AG10803 (cell line): ENCODE measurements at regions not wholly inside any gene's neighbourhood (a gene's known extent, or its start where the extent isn't known, plus 50 kb on each side); places are given as distances from the start of the nearest gene placed in this dataset.

Experiments used
- DNase-seq: peaks from one replicate; pipeline ENCODE4 v3.0.0; 2010; ENCODE audit warnings: low read depth
- H3K4me3 ChIP-seq: 2 replicates; pipeline ENCODE4 v1.5.1; 2011; ENCODE audit warnings: mild to moderate bottlenecking, low read length, control low read depth
- CTCF ChIP-seq: conservative IDR thresholded peaks from 2 replicates; pipeline ENCODE4 v1.5.1; 2011; ENCODE audit warnings: mild to moderate bottlenecking, low read length, control low read depth, inconsistent platforms

GRCh38 chr17:74051348-74051747 lies 152.1 kb upstream of the RPL38 start:
- TF ChIP-seq CTCF, result no peak
- no peak for DNase-seq
- no peak overlapping the region for H3K4me3 ChIP-seq

- no peak overlapping the region for H3K4me3 ChIP-seq
- no peak for DNase-seq
- TF ChIP-seq CTCF, result no peak
These were observed 150.3 kb upstream of the RPL38 start for GRCh38 chr17:74052993-74053711.

- DNase-seq, result no peak
- no peak for TF ChIP-seq CTCF
- H3K4me3 ChIP-seq, result no peak overlapping the region
These were observed 149.8 kb upstream of the RPL38 start for GRCh38 chr17:74053712-74054078.

GRCh38 chr17:74054249-74054648 lies 149.2 kb upstream of the RPL38 start:
- TF ChIP-seq CTCF, result no peak
- H3K4me3 ChIP-seq, result no peak overlapping the region
- DNase-seq, result no peak

- TF ChIP-seq CTCF, result no peak
- no peak overlapping the region for H3K4me3 ChIP-seq
- DNase-seq, result no peak
These were observed 147.8 kb upstream of the RPL38 start for GRCh38 chr17:74055508-74056160.

- no peak overlapping the region for H3K4me3 ChIP-seq
- DNase-seq, result no peak
These were observed 143.8 kb upstream of the RPL38 start for GRCh38 chr17:74059479-74060240.

More at GRCh38 chr17:74059479-74060240, 143.8 kb upstream of the RPL38 start:
- no peak for TF ChIP-seq CTCF
